GM18951 (cell line): ENCODE measurements at regions not wholly inside any gene's neighbourhood (a gene's known extent, or its start where the extent isn't known, plus 50 kb on each side); places are given as distances from the start of the nearest gene placed in this dataset.

Experiments used
- POLR2A ChIP-seq: IDR thresholded peaks from 4 replicates; pipeline ENCODE4 v1.6.1; 2011; ENCODE audit warnings: mild to moderate bottlenecking; ENCODE audit not compliant: insufficient read length, insufficient read depth; ENCODE audit errors: extremely low read depth
- in situ Hi-C: fragments of 300-500 bp; cut with MboI; formaldehyde crosslinking; loops from one replicate; pipeline ENCODE4 v1.12.0; 2022; ENCODE audit warnings: low sequenced_read_pairs, mixed read lengths, inconsistent platforms; ENCODE audit not compliant: unreplicated experiment

- in situ Hi-C loops: no loop called here
Observed at GRCh38 chr9:73643379-73644013, 491.8 kb downstream of the ANXA1 start.

GRCh38 chr9:73647560-73647959, 495.9 kb downstream of the ANXA1 start:
- in situ Hi-C loops: no loop called here

More at GRCh38 chr9:73643379-73644013, 491.8 kb downstream of the ANXA1 start:
- no peak for TF ChIP-seq POLR2A

GRCh38 chr9:73649552-73649951, 497.9 kb downstream of the ANXA1 start:
- TF ChIP-seq POLR2A: no peak
- in situ Hi-C loops: no loop called here

More at GRCh38 chr9:73647560-73647959, 495.9 kb downstream of the ANXA1 start:
- no peak for TF ChIP-seq POLR2A

- in situ Hi-C loops: no loop called here
- no peak for TF ChIP-seq POLR2A
Observed at GRCh38 chr9:73655363-73655762, 503.7 kb downstream of the ANXA1 start.

GRCh38 chr9:73655831-73656230, 504.2 kb downstream of the ANXA1 start:
- in situ Hi-C loops: no loop called here
- no peak for TF ChIP-seq POLR2A

- TF ChIP-seq POLR2A: no peak
- in situ Hi-C loops: no loop called here
Observed at GRCh38 chr9:73665253-73665652, 513.6 kb downstream of the ANXA1 start.

- in situ Hi-C loops: no loop called here
- TF ChIP-seq POLR2A: no peak
Observed at GRCh38 chr9:73667749-73668148, 516.1 kb downstream of the ANXA1 start.

GRCh38 chr9:73680831-73681230, 529.2 kb downstream of the ANXA1 start:
- TF ChIP-seq POLR2A: no peak
- in situ Hi-C loops: loop anchor here (25.0 kb wide), 1 partner anchor 706 kb away; no protein-coding TSS in a partner anchor

- TF ChIP-seq POLR2A: no peak
Observed at GRCh38 chr9:73682789-73683188, 531.1 kb downstream of the ANXA1 start.

GRCh38 chr9:73683862-73684591, 532.4 kb downstream of the ANXA1 start:
- no peak for TF ChIP-seq POLR2A

More at GRCh38 chr9:73682789-73683188, 531.1 kb downstream of the ANXA1 start:
- in situ Hi-C loops: loop anchor here (25.0 kb wide), 1 partner anchor 705 kb away; no protein-coding TSS in a partner anchor

GRCh38 chr9:73684601-73685000, 532.9 kb downstream of the ANXA1 start:
- in situ Hi-C loops: loop anchor here (25.0 kb wide), 1 partner anchor 703 kb away; no protein-coding TSS in a partner anchor
- no peak for TF ChIP-seq POLR2A

More at GRCh38 chr9:73683862-73684591, 532.4 kb downstream of the ANXA1 start:
- in situ Hi-C loops: loop anchor here (25.0 kb wide), 1 partner anchor 703 kb away; no protein-coding TSS in a partner anchor

- TF ChIP-seq POLR2A: no peak
- in situ Hi-C loops: loop anchor here (25.0 kb wide), 1 partner anchor 702 kb away; no protein-coding TSS in a partner anchor
Observed at GRCh38 chr9:73685786-73686185, 534.1 kb downstream of the ANXA1 start.

GRCh38 chr9:73689051-73689870, 537.6 kb downstream of the ANXA1 start:
- TF ChIP-seq POLR2A: no peak
- in situ Hi-C loops: loop anchor here (25.0 kb wide), 1 partner anchor 698 kb away; no protein-coding TSS in a partner anchor
